ENCODE measurements at regions not wholly inside any gene's neighbourhood (a gene's known extent, or its start where the extent isn't known, plus 50 kb on each side); places are given as distances from the start of the nearest gene placed in this dataset.

DNA sequence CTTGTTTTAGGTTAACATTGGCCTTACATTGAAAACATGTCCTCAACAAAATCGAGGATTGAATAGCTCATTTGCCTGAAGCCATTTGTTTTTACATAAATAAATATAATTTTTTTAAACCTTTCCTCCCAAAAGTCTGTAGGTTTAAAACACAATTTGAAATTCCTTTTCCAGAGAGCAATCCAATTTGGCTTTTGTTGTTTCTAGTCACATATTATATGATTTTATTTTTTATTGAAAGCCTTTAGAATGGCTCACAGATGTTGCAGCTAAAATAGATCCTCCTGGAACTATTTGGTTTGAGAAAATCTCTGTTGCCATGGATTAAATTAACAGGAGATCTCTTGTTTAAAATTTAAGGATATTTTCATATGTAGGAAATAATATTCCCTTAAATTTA, 512.6 kb downstream of the KLF5 start:
- intact Hi-C loops (cut with DNase I; ENCODE audit: low total_unique reads): no loop called here
- H3K4me3 ChIP-seq: no peak overlapping the region
- no peaks in the 10 kb centered on the region for H3K9me3 ChIP-seq
- H3K4me1 ChIP-seq: no peaks in the 10 kb centered on the region
- no peak for TF ChIP-seq CTCF (IDR thresholded peaks at IDR 0.05)
- H3K36me3 ChIP-seq: no peaks in the 10 kb centered on the region
- H3K27me3 ChIP-seq: no peaks in the 10 kb centered on the region
- no peak overlapping the region for H3K27ac ChIP-seq
- DNase-seq: no peak

DNA sequence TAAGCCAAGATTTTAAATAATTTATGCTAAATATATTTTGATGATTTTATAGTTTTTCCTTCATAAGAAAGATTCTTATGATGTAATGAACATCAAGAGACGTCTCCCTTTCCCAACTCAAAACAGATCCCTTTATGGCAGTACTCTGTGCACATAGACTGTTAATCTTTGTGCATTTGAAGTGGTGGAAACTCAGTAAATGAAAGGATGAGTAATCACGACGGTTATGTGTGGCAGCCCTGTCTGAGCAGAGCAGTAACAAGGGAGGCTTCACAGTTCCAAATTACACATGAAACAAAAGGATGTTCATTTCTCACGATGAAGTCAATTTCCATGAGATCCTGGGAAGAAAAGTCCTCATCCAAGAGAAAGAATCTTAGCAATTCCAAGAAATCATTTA, 498.1 kb downstream of the KLF5 start:
- Histone ChIP-seq H3K4me1 (no peaks in the 10 kb centered on the region), H3K4me3 (no peak overlapping the region), H3K27ac (no peak overlapping the region), H3K9me3 (no peaks in the 10 kb centered on the region), H3K27me3 (no peaks in the 10 kb centered on the region), H3K36me3 (no peaks in the 10 kb centered on the region)
- intact Hi-C loops (cut with DNase I; ENCODE audit: low total_unique reads): no loop called here
- TF ChIP-seq CTCF (IDR thresholded peaks at IDR 0.05): no peak
- DNase-seq: no peak

DNA sequence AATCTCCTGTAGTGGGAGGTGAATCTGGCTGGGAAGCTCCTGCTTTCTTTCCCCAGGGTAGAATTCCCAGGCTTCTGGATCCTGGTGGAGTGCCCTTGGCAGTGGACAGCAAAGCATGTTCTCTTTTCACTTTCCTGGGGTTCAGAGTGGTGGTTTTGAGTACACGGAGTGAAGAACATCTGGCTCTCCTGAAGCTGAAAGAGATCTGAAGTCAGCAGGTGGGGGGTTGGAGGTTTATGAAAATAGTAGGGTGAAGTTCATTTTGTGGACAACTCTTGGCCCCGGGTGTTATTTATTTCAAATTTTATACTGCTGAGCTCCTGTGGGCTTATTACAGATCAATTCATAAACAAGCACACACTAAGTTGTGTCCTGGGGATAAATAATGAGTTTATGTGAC, 497.3 kb downstream of the KLF5 start:
- Histone ChIP-seq H3K27ac (no peak overlapping the region), H3K36me3 (no peaks in the 10 kb centered on the region), H3K27me3 (no peaks in the 10 kb centered on the region), H3K4me3 (no peak overlapping the region), H3K4me1 (no peaks in the 10 kb centered on the region), H3K9me3 (no peaks in the 10 kb centered on the region)
- no peak for DNase-seq
- TF ChIP-seq CTCF (IDR thresholded peaks at IDR 0.05): no peak
- intact Hi-C loops (cut with DNase I; ENCODE audit: low total_unique reads): no loop called here

- intact Hi-C loops (cut with DNase I; ENCODE audit: low total_unique reads): no loop called here
- DNase-seq: no peak
- TF ChIP-seq CTCF (IDR thresholded peaks at IDR 0.05): no peak
- H3K27ac ChIP-seq: no peak overlapping the region
- no peaks in the 10 kb centered on the region for H3K9me3 ChIP-seq
- no peaks in the 10 kb centered on the region for H3K36me3 ChIP-seq
- no peak overlapping the region for H3K4me3 ChIP-seq
- H3K27me3 ChIP-seq: no peaks in the 10 kb centered on the region
- no peaks in the 10 kb centered on the region for H3K4me1 ChIP-seq
These were observed 492.9 kb downstream of the KLF5 start for GRCh38 chr13:73551736-73552135.

- intact Hi-C loops (cut with DNase I; ENCODE audit: low total_unique reads): no loop called here
- Histone ChIP-seq H3K9me3 (no peaks in the 10 kb centered on the region), H3K4me3 (no peak overlapping the region), H3K36me3 (no peaks in the 10 kb centered on the region), H3K27me3 (no peaks in the 10 kb centered on the region), H3K27ac (no peak overlapping the region), H3K4me1 (no peaks in the 10 kb centered on the region)
- DNase-seq: no peak
- TF ChIP-seq CTCF (IDR thresholded peaks at IDR 0.05): no peak
These were observed 490.9 kb downstream of the KLF5 start for GRCh38 chr13:73549717-73550116.

- H3K4me1 ChIP-seq: no peaks in the 10 kb centered on the region
- intact Hi-C loops (cut with DNase I; ENCODE audit: low total_unique reads): no loop called here
- H3K27me3 ChIP-seq: no peaks in the 10 kb centered on the region
- H3K9me3 ChIP-seq: no peaks in the 10 kb centered on the region
- no peak for TF ChIP-seq CTCF (IDR thresholded peaks at IDR 0.05)
- H3K36me3 ChIP-seq: no peaks in the 10 kb centered on the region
- DNase-seq: no peak
- H3K4me3 ChIP-seq: no peak overlapping the region
- H3K27ac ChIP-seq: no peak overlapping the region
These were observed 489.6 kb downstream of the KLF5 start for GRCh38 chr13:73548449-73548848.

Measured in tibial artery (tissue), 4 donors.